ENCODE measurements at regions not wholly inside any gene's neighbourhood (a gene's known extent, or its start where the extent isn't known, plus 50 kb on each side); places are given as distances from the start of the nearest gene placed in this dataset.

GRCh38 chr19:31701146-31701545, 351.9 kb upstream of the TSHZ3 start:
- Histone ChIP-seq H3K4ac (ENCODE audit: low read depth, low read length) (no peak overlapping the region), H3K4me3 (ENCODE audit: low read length) (no peak overlapping the region), H3K79me1 (ENCODE audit: low read length) (no peaks in the 10 kb centered on the region), H3K56ac (ENCODE audit: low read length) (no peak overlapping the region), H3K4me1 (ENCODE audit: control insufficient read depth, low read depth, low read length) (no peaks in the 10 kb centered on the region), H2BK5ac (ENCODE audit: low read length) (no peak overlapping the region), H3K23ac (ENCODE audit: low read length) (no peak overlapping the region), H3K27me3 (ENCODE audit: insufficient read depth, low read length, poor library complexity) (no peaks in the 10 kb centered on the region), H3K27ac (ENCODE audit: low read depth, low read length) (no peak overlapping the region), H3K79me2 (ENCODE audit: control insufficient read depth, insufficient read depth, low read length) (no peaks in the 10 kb centered on the region), H2BK120ac (ENCODE audit: low read depth, low read length) (no peak overlapping the region), H4K5ac (ENCODE audit: low read length) (no peak overlapping the region), H4K8ac (ENCODE audit: low read depth, low read length) (no peak overlapping the region), H3K18ac (ENCODE audit: low read length) (no peak overlapping the region), H3K4me2 (ENCODE audit: low read length) (no peak overlapping the region), H2AK5ac (ENCODE audit: low read length) (no peak overlapping the region), H2BK15ac (replicated peaks; ENCODE audit: low read depth) (no peak overlapping the region), H3K9ac (ENCODE audit: low read length) (no peak overlapping the region), H3K36me3 (ENCODE audit: control insufficient read depth, insufficient read depth, low read length) (no peaks in the 10 kb centered on the region)
- no CpG with 5 or more reads among the region's 3 CpGs for WGBS (ENCODE audit: extremely low coverage, insufficient coverage, low lambda C conversion rate)
- no peak for DNase-seq

- Histone ChIP-seq H3K9ac (ENCODE audit: low read length) (no peak overlapping the region), H3K56ac (ENCODE audit: low read length) (no peak overlapping the region), H3K4me1 (ENCODE audit: control insufficient read depth, low read depth, low read length) (no peaks in the 10 kb centered on the region), H2BK5ac (ENCODE audit: low read length) (no peak overlapping the region), H3K27me3 (ENCODE audit: insufficient read depth, low read length, poor library complexity) (no peaks in the 10 kb centered on the region), H2BK120ac (ENCODE audit: low read depth, low read length) (no peak overlapping the region), H3K23ac (ENCODE audit: low read length) (no peak overlapping the region), H2BK15ac (replicated peaks; ENCODE audit: low read depth) (no peak overlapping the region), H3K18ac (ENCODE audit: low read length) (no peak overlapping the region), H3K4me2 (ENCODE audit: low read length) (no peak overlapping the region), H3K79me2 (ENCODE audit: control insufficient read depth, insufficient read depth, low read length) (no peaks in the 10 kb centered on the region), H3K27ac (ENCODE audit: low read depth, low read length) (no peak overlapping the region), H4K5ac (ENCODE audit: low read length) (no peak overlapping the region), H3K4ac (ENCODE audit: low read depth, low read length) (no peak overlapping the region), H3K4me3 (ENCODE audit: low read length) (no peak overlapping the region), H4K8ac (ENCODE audit: low read depth, low read length) (no peak overlapping the region), H2AK5ac (ENCODE audit: low read length) (no peak overlapping the region), H3K36me3 (ENCODE audit: control insufficient read depth, insufficient read depth, low read length) (no peaks in the 10 kb centered on the region), H3K79me1 (ENCODE audit: low read length) (no peaks in the 10 kb centered on the region)
- WGBS (ENCODE audit: extremely low coverage, insufficient coverage, low lambda C conversion rate) = no CpG with 5 or more reads among the region's 5 CpGs
- DNase-seq = no peak
Measured at GRCh38 chr19:31705656-31706055, 356.4 kb upstream of the TSHZ3 start.

GRCh38 chr19:31706131-31706530, 356.9 kb upstream of the TSHZ3 start:
- Histone ChIP-seq H3K56ac (ENCODE audit: low read length) (no peak overlapping the region), H2BK120ac (ENCODE audit: low read depth, low read length) (no peak overlapping the region), H3K27me3 (ENCODE audit: insufficient read depth, low read length, poor library complexity) (no peaks in the 10 kb centered on the region), H3K4me1 (ENCODE audit: control insufficient read depth, low read depth, low read length) (no peaks in the 10 kb centered on the region), H3K4ac (ENCODE audit: low read depth, low read length) (no peak overlapping the region), H4K8ac (ENCODE audit: low read depth, low read length) (no peak overlapping the region), H3K4me2 (ENCODE audit: low read length) (no peak overlapping the region), H3K79me2 (ENCODE audit: control insufficient read depth, insufficient read depth, low read length) (no peaks in the 10 kb centered on the region), H3K79me1 (ENCODE audit: low read length) (no peaks in the 10 kb centered on the region), H2BK5ac (ENCODE audit: low read length) (no peak overlapping the region), H3K27ac (ENCODE audit: low read depth, low read length) (no peak overlapping the region), H3K9ac (ENCODE audit: low read length) (no peak overlapping the region), H3K4me3 (ENCODE audit: low read length) (no peak overlapping the region), H2AK5ac (ENCODE audit: low read length) (no peak overlapping the region), H3K23ac (ENCODE audit: low read length) (no peak overlapping the region), H2BK15ac (replicated peaks; ENCODE audit: low read depth) (no peak overlapping the region), H3K36me3 (ENCODE audit: control insufficient read depth, insufficient read depth, low read length) (no peaks in the 10 kb centered on the region), H4K5ac (ENCODE audit: low read length) (no peak overlapping the region), H3K18ac (ENCODE audit: low read length) (no peak overlapping the region)
- WGBS (ENCODE audit: extremely low coverage, insufficient coverage, low lambda C conversion rate) = no CpG with 5 or more reads among the region's 6 CpGs
- no peak for DNase-seq

GRCh38 chr19:31706691-31707620, 357.7 kb upstream of the TSHZ3 start:
- no peak overlapping the region for H3K4me2 ChIP-seq (ENCODE audit: low read length)
- no peaks in the 10 kb centered on the region for H3K4me1 ChIP-seq (ENCODE audit: control insufficient read depth, low read depth, low read length)
- no peak overlapping the region for H3K27ac ChIP-seq (ENCODE audit: low read depth, low read length)
- no peak overlapping the region for H3K9ac ChIP-seq (ENCODE audit: low read length)
- no peak overlapping the region for H2BK15ac ChIP-seq (replicated peaks; ENCODE audit: low read depth)
- no peaks in the 10 kb centered on the region for H3K27me3 ChIP-seq (ENCODE audit: insufficient read depth, low read length, poor library complexity)
- DNase-seq = no peak
- no peak overlapping the region for H2BK120ac ChIP-seq (ENCODE audit: low read depth, low read length)
- H3K4ac ChIP-seq (ENCODE audit: low read depth, low read length) = no peak overlapping the region
- no peak overlapping the region for H3K18ac ChIP-seq (ENCODE audit: low read length)
- no peak overlapping the region for H2AK5ac ChIP-seq (ENCODE audit: low read length)
- H3K23ac ChIP-seq (ENCODE audit: low read length) = no peak overlapping the region
- H3K36me3 ChIP-seq (ENCODE audit: control insufficient read depth, insufficient read depth, low read length) = no peaks in the 10 kb centered on the region
- H4K5ac ChIP-seq (ENCODE audit: low read length) = no peak overlapping the region
- no CpG with 5 or more reads among the region's 18 CpGs for WGBS (ENCODE audit: extremely low coverage, insufficient coverage, low lambda C conversion rate)
- no peak overlapping the region for H4K8ac ChIP-seq (ENCODE audit: low read depth, low read length)
- no peak overlapping the region for H2BK5ac ChIP-seq (ENCODE audit: low read length)
- H3K79me1 ChIP-seq (ENCODE audit: low read length) = no peaks in the 10 kb centered on the region
- no peak overlapping the region for H3K4me3 ChIP-seq (ENCODE audit: low read length)
- H3K79me2 ChIP-seq (ENCODE audit: control insufficient read depth, insufficient read depth, low read length) = no peaks in the 10 kb centered on the region
- no peak overlapping the region for H3K56ac ChIP-seq (ENCODE audit: low read length)

- Histone ChIP-seq H2AK5ac (ENCODE audit: low read length) (no peak overlapping the region), H3K36me3 (ENCODE audit: control insufficient read depth, insufficient read depth, low read length) (no peaks in the 10 kb centered on the region), H2BK15ac (replicated peaks; ENCODE audit: low read depth) (no peak overlapping the region), H3K27ac (ENCODE audit: low read depth, low read length) (no peak overlapping the region), H3K79me1 (ENCODE audit: low read length) (no peaks in the 10 kb centered on the region), H3K56ac (ENCODE audit: low read length) (no peak overlapping the region), H3K4me2 (ENCODE audit: low read length) (no peak overlapping the region), H3K18ac (ENCODE audit: low read length) (no peak overlapping the region), H3K23ac (ENCODE audit: low read length) (no peak overlapping the region), H3K4me3 (ENCODE audit: low read length) (no peak overlapping the region), H3K79me2 (ENCODE audit: control insufficient read depth, insufficient read depth, low read length) (no peaks in the 10 kb centered on the region), H3K9ac (ENCODE audit: low read length) (no peak overlapping the region), H4K5ac (ENCODE audit: low read length) (no peak overlapping the region), H2BK120ac (ENCODE audit: low read depth, low read length) (no peak overlapping the region), H4K8ac (ENCODE audit: low read depth, low read length) (no peak overlapping the region), H2BK5ac (ENCODE audit: low read length) (no peak overlapping the region), H3K4me1 (ENCODE audit: control insufficient read depth, low read depth, low read length) (no peaks in the 10 kb centered on the region), H3K27me3 (ENCODE audit: insufficient read depth, low read length, poor library complexity) (no peaks in the 10 kb centered on the region), H3K4ac (ENCODE audit: low read depth, low read length) (no peak overlapping the region)
- no CpG with 5 or more reads among the region's 3 CpGs for WGBS (ENCODE audit: extremely low coverage, insufficient coverage, low lambda C conversion rate)
- no peak for DNase-seq
Measured at GRCh38 chr19:31708520-31708919, 359.3 kb upstream of the TSHZ3 start.

- no peaks in the 10 kb centered on the region for H3K79me2 ChIP-seq (ENCODE audit: control insufficient read depth, insufficient read depth, low read length)
- no peaks in the 10 kb centered on the region for H3K4me1 ChIP-seq (ENCODE audit: control insufficient read depth, low read depth, low read length)
- no peak overlapping the region for H3K9ac ChIP-seq (ENCODE audit: low read length)
- no peak overlapping the region for H3K18ac ChIP-seq (ENCODE audit: low read length)
- H2BK15ac ChIP-seq (replicated peaks; ENCODE audit: low read depth) = no peak overlapping the region
- no peak overlapping the region for H2AK5ac ChIP-seq (ENCODE audit: low read length)
- H3K23ac ChIP-seq (ENCODE audit: low read length) = no peak overlapping the region
- no CpG with 5 or more reads among the region's 2 CpGs for WGBS (ENCODE audit: extremely low coverage, insufficient coverage, low lambda C conversion rate)
- DNase-seq = no peak
- no peak overlapping the region for H2BK120ac ChIP-seq (ENCODE audit: low read depth, low read length)
- H3K56ac ChIP-seq (ENCODE audit: low read length) = no peak overlapping the region
- H4K8ac ChIP-seq (ENCODE audit: low read depth, low read length) = no peak overlapping the region
- no peaks in the 10 kb centered on the region for H3K79me1 ChIP-seq (ENCODE audit: low read length)
- no peaks in the 10 kb centered on the region for H3K36me3 ChIP-seq (ENCODE audit: control insufficient read depth, insufficient read depth, low read length)
- H2BK5ac ChIP-seq (ENCODE audit: low read length) = no peak overlapping the region
- no peak overlapping the region for H3K27ac ChIP-seq (ENCODE audit: low read depth, low read length)
- no peak overlapping the region for H3K4ac ChIP-seq (ENCODE audit: low read depth, low read length)
- no peak overlapping the region for H3K4me3 ChIP-seq (ENCODE audit: low read length)
- no peak overlapping the region for H3K4me2 ChIP-seq (ENCODE audit: low read length)
- no peak overlapping the region for H4K5ac ChIP-seq (ENCODE audit: low read length)
- no peaks in the 10 kb centered on the region for H3K27me3 ChIP-seq (ENCODE audit: insufficient read depth, low read length, poor library complexity)
Measured at GRCh38 chr19:31709476-31709875, 360.2 kb upstream of the TSHZ3 start.

Measured in mesendoderm (in vitro differentiated cells).